Activated CD4-positive, alpha-beta T cell treated with anti-CD3 and anti-CD28 coated beads, Interleukin-10, Interleukin-2, amounts not matched to agents 100 ng/mL and 50 ng/mL, durations not matched to agents 16 hours and 8 hours (primary cell): ENCODE measurements at regions not wholly inside any gene's neighbourhood (a gene's known extent, or its start where the extent isn't known, plus 50 kb on each side); places are given as distances from the start of the nearest gene placed in this dataset.
"Not testable (repeated sequence)": the region's sequence is repeated elsewhere in the genome, so short reads cannot be mapped to it uniquely, and the experiment has no call there.

Source experiments
- DNase-seq: peaks from one replicate; pipeline ENCODE4 v3.0.0-alpha.2; 2020

GRCh38 chr9:103242025-103242424 is 246.9 kb downstream of the CYLC2 start:
- no peak for DNase-seq

DNA sequence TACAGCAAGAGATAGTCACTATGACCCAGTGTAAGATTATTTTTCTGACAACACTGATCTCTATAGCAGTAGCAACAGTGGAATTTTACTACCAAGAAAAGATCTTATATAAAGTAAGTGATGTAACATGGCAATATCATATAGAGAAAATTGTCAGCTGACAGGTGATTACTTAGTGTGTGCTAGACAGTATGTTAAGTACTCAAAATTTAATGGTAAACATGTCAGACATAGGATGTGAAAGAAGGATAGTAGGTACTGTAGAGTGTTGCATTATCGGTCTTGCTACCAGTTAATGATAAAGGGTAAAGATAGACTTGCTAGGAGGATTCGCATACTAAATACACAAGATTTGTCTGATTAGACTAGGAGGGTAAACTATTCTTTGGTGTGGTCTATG is 247.4 kb downstream of the CYLC2 start:
- DNase-seq: no peak

- DNase-seq: no peak
These were observed 248.4 kb downstream of the CYLC2 start for GRCh38 chr9:103243553-103243952.

GRCh38 chr9:103245369-103245768 is 250.2 kb downstream of the CYLC2 start:
- DNase-seq: no peak

GRCh38 chr9:103261951-103262350 is 266.8 kb downstream of the CYLC2 start:
- DNase-seq: no peak

DNA sequence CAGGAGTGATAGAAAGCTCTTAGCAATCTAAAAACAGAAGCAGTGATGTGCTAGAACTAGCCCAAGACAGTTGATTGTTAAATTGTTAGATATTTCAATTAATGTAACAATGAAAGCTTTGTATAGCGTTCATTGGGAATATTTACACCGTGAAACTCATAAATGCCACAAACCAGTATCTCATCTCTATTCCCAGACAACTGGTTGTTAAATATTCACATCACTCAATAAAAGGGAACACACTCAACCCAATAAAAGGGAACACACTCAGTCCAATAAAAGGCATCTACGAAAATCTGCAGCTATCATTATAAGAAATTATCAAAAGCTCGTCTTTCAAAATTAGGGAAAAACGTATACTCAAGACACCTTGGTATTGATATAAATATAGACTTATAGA is 270.9 kb downstream of the CYLC2 start:
- DNase-seq: no peak

DNA sequence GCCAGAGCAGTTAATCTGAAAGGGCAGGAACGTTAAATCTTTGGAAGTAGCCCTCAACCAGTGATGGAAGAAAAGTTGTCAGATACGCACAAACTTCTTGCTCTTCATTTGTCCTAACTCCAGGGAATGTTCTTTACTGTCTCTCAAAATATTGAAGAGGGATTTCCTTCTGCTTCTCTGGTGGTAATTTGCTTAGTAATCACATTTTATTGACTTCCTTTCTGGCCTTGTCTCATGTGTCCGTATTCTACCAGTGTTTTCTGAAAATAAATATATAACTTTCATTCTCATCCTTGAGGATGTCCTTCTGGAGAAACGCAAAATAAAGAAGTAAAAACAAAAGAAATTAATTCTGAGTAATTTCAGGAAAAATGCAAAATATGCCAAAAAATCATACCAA is 282.1 kb downstream of the CYLC2 start:
- no peak for DNase-seq

DNA sequence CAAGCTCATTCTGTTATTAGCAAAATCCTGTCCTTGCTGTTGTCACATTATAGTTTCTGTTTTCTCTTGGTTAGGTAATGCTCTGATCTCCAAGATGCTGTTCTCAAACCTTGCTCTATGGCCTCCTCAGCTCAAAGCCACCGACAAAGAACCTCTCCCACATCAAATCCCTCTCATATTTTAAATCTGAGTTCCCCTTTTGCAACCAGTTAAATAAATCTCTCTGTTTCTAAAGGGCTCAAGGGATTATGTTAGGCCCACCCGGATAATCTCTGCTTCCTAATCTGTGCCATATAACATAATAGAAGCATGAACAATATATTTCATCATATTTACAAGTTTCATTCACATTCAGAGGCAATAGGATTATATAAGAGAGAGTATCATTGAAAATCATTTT is 286.0 kb downstream of the CYLC2 start:
- no peak for DNase-seq

DNA sequence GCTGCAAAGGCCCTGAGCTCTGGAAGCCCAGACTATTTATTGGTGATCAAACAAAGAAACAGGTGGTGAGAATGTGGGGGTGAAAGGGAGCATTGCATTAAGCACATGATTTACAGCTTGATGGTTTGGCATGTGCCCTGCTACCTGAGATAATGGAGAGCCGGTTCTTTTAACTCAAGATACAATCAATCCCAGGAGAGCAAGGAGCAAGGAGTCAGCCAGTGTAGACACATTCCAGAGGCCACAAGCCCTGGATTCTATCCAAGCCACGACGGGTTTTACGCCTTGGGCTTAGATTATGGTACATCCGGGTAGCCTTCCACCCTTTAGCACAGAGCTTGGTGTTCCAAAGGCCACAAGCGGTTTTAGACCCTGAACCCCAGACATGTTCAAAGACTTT is 292.2 kb downstream of the CYLC2 start:
- no peak for DNase-seq

GRCh38 chr9:103296189-103296588 is 301.1 kb downstream of the CYLC2 start:
- no peak for DNase-seq

GRCh38 chr9:103301051-103301450 is 305.9 kb downstream of the CYLC2 start:
- no peak for DNase-seq

DNA sequence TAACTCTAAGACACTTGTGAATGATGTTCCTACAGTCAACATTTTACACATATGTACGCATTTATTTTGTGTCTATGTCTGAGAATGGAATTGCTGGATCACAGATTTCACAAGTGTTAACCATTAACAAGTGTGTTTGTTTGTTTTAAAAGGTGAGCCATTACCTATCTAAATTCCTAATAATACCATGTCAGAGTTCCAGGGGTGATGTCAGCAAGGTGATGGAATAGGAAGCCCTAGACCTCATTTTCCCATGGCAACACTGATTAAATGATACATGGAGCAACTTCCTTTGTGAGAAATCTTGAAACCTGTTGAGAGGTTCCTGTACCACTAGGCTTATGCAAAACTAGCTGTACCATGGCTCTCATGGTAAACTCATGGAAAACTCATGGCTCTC is 309.7 kb downstream of the CYLC2 start:
- DNase-seq: no peak

DNA sequence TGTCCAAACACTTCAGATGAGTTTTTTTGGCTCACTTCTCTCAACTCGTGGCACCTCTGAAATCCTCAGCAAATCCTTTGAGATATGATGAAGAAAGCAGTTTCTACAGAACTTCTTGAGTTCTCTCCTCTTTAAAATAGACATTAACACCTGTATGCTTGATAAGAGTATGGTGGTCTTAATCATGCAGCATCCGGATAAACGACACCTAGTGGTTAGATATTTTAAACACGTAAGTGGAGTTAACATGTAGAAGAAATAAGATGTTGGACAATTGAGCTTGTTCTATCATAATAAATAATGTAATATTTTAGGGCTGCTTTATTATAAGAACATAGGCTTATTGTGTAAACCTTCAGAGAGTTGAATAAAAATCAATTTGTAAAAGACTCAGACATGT is 324.8 kb downstream of the CYLC2 start:
- DNase-seq: no peak

DNA sequence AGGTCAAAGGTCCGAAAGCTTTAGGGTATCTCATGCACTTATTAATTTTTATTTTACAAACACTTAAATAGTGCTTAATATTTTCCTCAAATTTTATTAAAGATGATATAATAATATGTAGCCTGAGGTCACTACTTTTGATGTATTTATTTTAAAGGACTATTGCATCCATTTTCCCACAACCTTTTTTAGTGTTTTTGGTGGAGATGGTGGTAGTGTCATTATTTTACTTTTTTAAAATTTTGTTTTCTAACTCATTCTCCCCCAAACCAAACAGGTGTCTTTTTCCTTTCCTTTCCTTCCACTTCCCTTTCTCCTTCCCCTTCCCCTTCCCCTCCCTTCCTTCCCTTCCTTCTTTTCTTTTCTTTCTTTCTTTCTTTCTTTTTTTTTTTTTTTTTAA is 328.6 kb downstream of the CYLC2 start:
- no peak for DNase-seq

DNA sequence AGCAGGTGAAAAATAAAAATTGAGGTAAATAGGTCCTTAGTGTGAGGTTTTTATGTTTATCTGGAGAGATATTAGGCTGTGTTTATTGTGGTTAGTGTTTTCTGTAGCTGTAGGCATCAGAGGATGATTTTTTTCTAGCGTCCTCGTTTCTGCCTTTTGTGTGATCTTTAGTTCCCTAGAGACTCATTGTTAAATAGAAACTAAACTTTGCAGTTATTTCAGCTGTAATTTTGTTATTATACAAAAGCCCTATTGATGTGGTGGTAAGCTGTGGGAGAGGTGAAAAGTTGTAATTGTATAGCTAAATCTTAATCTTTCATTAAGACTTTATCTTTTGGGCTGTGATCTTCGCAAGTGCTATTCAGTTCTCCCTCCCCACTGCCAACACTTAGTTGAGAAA is 340.3 kb downstream of the CYLC2 start:
- no peak for DNase-seq

GRCh38 chr9:103355000-103355399 is 359.9 kb downstream of the CYLC2 start:
- DNase-seq: no peak

DNA sequence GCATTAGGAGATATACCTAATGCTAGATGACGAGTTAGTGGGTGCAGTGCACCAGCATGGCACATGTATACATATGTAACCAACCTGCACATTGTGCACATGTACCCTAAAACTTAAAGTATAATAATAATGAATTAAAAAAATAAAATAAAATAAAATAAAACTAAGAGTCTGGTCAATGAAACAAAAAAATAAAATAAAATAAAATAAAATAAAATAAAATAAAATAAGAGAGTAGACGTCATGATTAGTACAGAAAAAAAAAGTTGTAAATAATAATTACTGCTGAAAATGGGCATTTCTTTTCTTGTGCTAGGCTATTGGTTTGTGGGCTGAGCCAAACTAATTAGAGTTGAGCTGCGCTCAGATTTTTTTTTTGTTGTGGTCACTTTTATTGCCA is 362.8 kb downstream of the CYLC2 start:
- DNase-seq: not testable (repeated sequence)

GRCh38 chr9:103361906-103362305 is 366.8 kb downstream of the CYLC2 start:
- DNase-seq: no peak

DNA sequence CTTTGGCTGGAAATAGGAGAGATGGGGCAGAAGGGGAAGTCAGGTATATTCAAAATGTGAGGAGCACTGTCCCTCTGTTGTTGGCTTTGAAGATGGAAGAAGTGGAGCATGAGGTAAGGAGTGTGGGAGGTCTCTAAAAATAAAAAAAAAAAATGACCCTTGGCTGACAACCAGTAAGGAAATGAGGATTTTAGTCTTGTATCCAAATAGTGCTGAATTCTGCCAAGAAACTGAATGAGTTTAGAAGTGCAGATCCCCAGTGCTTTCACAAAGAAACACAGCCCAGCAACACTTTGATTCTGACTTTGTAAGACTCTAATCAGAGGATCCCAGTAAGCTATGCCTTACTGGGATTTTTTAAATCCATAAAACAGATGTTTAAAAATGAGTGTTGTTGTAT is 367.9 kb downstream of the CYLC2 start:
- no peak for DNase-seq

- DNase-seq: no peak
These were observed 369.6 kb downstream of the CYLC2 start for GRCh38 chr9:103364753-103365152.

GRCh38 chr9:103371152-103371551 is 376.0 kb downstream of the CYLC2 start:
- no peak for DNase-seq

GRCh38 chr9:103372828-103373227 is 377.7 kb downstream of the CYLC2 start:
- no peak for DNase-seq

DNA sequence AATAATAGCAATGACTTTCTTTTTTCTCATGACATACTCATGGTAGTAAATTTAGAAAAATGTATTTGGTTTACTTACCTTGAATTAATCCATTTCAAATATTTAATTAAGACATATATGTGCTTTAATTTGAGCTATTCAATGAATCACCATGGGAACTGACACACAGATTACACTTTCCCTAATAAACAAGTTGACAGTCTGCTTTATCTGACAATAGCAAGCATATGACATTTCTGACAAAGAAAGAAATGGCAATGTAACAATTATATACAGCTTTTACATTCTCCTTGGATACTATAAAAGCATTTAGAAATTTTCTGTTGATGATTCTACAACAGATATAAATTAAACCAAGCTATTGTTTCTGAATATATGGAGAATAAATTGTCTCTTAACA is 382.5 kb downstream of the CYLC2 start:
- DNase-seq: no peak

DNA sequence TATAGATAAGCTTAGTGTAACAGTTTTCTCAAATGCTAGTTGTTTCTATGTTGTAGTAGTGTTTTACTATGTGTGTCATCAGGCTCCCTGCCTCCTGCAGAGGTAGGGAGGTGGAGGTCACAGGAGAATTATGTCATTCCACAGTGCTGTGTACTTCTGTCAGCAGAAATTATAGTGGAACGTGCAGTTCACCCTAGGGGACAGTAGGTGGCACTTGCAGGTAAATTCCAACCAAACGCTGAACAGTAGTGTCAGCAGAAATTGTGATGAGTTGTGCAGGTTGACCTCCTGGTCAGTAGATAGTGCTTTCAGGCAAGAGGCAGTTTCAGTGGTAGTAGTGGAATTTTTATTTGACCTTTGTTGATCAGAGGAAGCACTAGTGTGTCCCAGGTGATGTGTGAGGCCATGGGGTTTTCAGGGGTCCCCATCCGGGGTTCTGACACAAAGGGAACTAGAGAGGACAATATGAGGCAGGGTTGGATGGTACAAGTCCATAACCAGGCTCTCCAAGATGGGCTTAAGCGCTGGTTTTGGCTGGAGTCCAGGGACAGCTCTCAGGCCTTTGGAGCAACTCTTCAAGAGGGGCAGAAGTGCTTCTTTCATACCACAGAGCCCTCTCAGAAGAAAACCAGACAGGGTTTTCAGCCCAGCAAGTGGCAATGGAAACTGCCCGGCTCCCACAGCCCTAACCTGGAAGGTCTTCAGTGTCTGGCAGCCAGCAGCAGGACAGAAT is 402.9 kb downstream of the CYLC2 start:
- DNase-seq: peak; percentile 48

- no peak for DNase-seq
These were observed 404.4 kb downstream of the CYLC2 start for GRCh38 chr9:103399535-103399934.

GRCh38 chr9:103407260-103407659 is 412.1 kb downstream of the CYLC2 start:
- DNase-seq: no peak
